K562 (cell line): ENCODE measurements at regions not wholly inside any gene's neighbourhood (a gene's known extent, or its start where the extent isn't known, plus 50 kb on each side); places are given as distances from the start of the nearest gene placed in this dataset.
A peak's percentile ranks its signal among the peaks of the same experiment; 100 is the strongest.

Experiments
- MAFG ChIP-seq: fragments of 450-650 bp; conservative IDR thresholded peaks from 2 replicates; pipeline ENCODE4 v1.6.1; 2016; ENCODE audit warnings: missing genetic modification characterization, missing compliant biosample characterization
- NFE2 ChIP-seq: IDR thresholded peaks from 2 replicates; pipeline ENCODE4 v1.6.1; 2014; ENCODE audit warnings: antibody characterized with exemption, low read depth
- TF ChIP-seq, protein P1 (sequence below): fragments of 450-650 bp; IDR thresholded peaks from 2 replicates; pipeline ENCODE4 v1.6.1; 2018; ENCODE audit not compliant: partially characterized antibody
- TF ChIP-seq, protein P2 (sequence below): fragments of 450-650 bp; IDR thresholded peaks from 2 replicates; pipeline ENCODE4 v1.6.1; 2016
- TF ChIP-seq, protein P3 (sequence below): sonication (generic); formaldehyde crosslinking; IDR thresholded peaks from 2 replicates; pipeline ENCODE4 v1.8.0; 2022; ENCODE audit warnings: missing genetic modification reagents, mild to moderate bottlenecking, moderate library complexity, borderline replicate concordance

DNA sequence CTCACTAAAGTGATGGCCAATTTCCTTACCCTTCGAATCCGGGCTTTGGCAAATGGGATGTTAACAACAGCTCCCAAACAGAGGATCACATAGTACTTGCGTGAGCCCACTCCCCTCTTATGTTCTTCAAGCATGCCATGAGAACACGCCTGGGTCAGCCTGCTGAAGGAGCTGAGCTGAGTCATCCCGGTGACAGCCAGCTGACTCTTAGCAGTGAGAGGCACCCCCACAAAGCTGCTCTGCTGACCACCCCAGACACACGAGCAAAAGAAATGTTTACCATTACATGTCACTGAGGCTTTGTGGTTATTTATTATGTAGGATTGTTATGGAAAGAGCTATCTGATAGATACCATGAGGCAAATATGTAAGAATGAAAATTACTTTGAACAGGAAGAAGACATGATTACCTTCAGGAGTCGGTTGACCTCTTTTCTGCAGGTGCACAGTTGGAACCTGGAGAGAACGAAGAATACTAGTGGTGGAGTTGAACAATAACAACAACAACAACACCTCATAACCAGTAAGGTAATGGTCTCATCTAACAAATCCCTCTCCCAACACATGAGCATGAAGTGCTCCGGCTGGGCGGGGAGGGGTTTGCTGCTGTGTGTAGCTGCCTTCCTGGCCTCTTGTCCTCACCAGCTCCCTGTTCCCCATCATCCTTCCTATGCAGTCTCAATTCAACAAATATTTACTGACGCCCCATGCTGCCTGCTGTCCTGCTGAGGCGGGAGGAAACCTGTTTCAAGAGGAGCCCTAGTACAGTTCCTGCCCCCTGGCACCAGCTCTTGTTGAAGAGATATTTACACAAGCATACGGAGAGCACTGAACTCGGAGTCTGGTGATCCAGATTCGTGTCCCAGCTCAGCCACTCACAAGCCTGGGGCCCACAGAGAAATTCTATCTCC is 69.4 kb upstream of the LHFPL2 start (continued):
- TF ChIP-seq MAFG (tag) (0 out of 2 replicates have a peak, but pooled peaks have one; percentile 11), NFE2 (peak; percentile 56; the same call in 1 of the 2 replicates)
- TF ChIP-seq, protein P1, sequence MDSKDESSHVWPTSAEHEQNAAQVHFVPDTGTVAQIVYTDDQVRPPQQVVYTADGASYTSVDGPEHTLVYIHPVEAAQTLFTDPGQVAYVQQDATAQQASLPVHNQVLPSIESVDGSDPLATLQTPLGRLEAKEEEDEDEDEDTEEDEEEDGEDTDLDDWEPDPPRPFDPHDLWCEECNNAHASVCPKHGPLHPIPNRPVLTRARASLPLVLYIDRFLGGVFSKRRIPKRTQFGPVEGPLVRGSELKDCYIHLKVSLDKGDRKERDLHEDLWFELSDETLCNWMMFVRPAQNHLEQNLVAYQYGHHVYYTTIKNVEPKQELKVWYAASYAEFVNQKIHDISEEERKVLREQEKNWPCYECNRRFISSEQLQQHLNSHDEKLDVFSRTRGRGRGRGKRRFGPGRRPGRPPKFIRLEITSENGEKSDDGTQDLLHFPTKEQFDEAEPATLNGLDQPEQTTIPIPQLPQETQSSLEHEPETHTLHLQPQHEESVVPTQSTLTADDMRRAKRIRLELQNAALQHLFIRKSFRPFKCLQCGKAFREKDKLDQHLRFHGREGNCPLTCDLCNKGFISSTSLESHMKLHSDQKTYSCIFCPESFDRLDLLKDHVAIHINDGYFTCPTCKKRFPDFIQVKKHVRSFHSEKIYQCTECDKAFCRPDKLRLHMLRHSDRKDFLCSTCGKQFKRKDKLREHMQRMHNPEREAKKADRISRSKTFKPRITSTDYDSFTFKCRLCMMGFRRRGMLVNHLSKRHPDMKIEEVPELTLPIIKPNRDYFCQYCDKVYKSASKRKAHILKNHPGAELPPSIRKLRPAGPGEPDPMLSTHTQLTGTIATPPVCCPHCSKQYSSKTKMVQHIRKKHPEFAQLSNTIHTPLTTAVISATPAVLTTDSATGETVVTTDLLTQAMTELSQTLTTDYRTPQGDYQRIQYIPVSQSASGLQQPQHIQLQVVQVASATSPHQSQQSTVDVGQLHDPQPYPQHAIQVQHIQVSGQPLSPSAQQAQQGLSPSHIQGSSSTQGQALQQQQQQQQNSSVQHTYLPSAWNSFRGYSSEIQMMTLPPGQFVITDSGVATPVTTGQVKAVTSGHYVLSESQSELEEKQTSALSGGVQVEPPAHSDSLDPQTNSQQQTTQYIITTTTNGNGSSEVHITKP: no peak
- TF ChIP-seq, protein P2, sequence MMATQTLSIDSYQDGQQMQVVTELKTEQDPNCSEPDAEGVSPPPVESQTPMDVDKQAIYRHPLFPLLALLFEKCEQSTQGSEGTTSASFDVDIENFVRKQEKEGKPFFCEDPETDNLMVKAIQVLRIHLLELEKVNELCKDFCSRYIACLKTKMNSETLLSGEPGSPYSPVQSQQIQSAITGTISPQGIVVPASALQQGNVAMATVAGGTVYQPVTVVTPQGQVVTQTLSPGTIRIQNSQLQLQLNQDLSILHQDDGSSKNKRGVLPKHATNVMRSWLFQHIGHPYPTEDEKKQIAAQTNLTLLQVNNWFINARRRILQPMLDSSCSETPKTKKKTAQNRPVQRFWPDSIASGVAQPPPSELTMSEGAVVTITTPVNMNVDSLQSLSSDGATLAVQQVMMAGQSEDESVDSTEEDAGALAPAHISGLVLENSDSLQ: peak; percentile 19; the same call in 1 of the 2 replicates
- TF ChIP-seq, protein P3, sequence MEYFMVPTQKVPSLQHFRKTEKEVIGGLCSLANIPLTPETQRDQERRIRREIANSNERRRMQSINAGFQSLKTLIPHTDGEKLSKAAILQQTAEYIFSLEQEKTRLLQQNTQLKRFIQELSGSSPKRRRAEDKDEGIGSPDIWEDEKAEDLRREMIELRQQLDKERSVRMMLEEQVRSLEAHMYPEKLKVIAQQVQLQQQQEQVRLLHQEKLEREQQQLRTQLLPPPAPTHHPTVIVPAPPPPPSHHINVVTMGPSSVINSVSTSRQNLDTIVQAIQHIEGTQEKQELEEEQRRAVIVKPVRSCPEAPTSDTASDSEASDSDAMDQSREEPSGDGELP (CRISPR knock-in tag): peak; percentile 59; the same call in 1 of the 2 replicates
